ENCODE measurements at regions not wholly inside any gene's neighbourhood (a gene's known extent, or its start where the extent isn't known, plus 50 kb on each side); places are given as distances from the start of the nearest gene placed in this dataset.

- no peak overlapping the region for H3K4me3 Mint-ChIP-seq
Measured at GRCh38 chr6:128601060-128601459, 80.7 kb upstream of the PTPRK start.

GRCh38 chr6:128600397-128600951, 80.1 kb upstream of the PTPRK start:
- DNase-seq (no peak), ATAC-seq (ENCODE audit: low read depth in 2 of 2) (no peak)
- no peaks in the 10 kb centered on the region for H3K27me3 Mint-ChIP-seq

More at GRCh38 chr6:128601060-128601459, 80.7 kb upstream of the PTPRK start:
- Mint-ChIP-seq H3K27me3 (no peaks in the 10 kb centered on the region), H3K4me1 (no peaks in the 10 kb centered on the region), H3K36me3 (no peaks in the 10 kb centered on the region), H3K27ac (no peak overlapping the region), H3K9me3 (peaks cover 0 to 4% (median 0%) of the 10 kb centered on the region in 7 donors)
- no peak for DNase-seq
- H3K4me1 ChIP-seq (ENCODE audit: control insufficient read depth, insufficient read depth, low read length, poor library complexity, severe bottlenecking): no peaks in the 10 kb centered on the region
- ATAC-seq (ENCODE audit: low read depth in 2 of 2): no peak
- H3K9me3 ChIP-seq (ENCODE audit: control insufficient read depth in 2 of 2, low read length in 2 of 2): no peaks in the 10 kb centered on the region
- H3K27me3 ChIP-seq (ENCODE audit: control insufficient read depth, insufficient read depth, low read length): no peaks in the 10 kb centered on the region
- no peak overlapping the region for H3K4me3 ChIP-seq (ENCODE audit: low read depth, low read length)
- H3K36me3 ChIP-seq (ENCODE audit: control insufficient read depth, insufficient read depth, low read length): no peaks in the 10 kb centered on the region
- no peak overlapping the region for H3K27ac ChIP-seq (ENCODE audit: insufficient read depth, low read length, poor library complexity, severe bottlenecking)

GRCh38 chr6:128599036-128599435, 78.6 kb upstream of the PTPRK start:
- no peak for ATAC-seq (ENCODE audit: low read depth in 2 of 2)
- DNase-seq: no peak
- H3K4me1 Mint-ChIP-seq: no peaks in the 10 kb centered on the region
- Histone ChIP-seq H3K4me1 (ENCODE audit: control insufficient read depth, insufficient read depth, low read length, poor library complexity, severe bottlenecking) (no peaks in the 10 kb centered on the region), H3K27me3 (ENCODE audit: control insufficient read depth, insufficient read depth, low read length) (no peaks in the 10 kb centered on the region), H3K27ac (ENCODE audit: insufficient read depth, low read length, poor library complexity, severe bottlenecking) (no peak overlapping the region), H3K4me3 (ENCODE audit: low read depth, low read length) (no peak overlapping the region), H3K36me3 (ENCODE audit: control insufficient read depth, insufficient read depth, low read length) (no peaks in the 10 kb centered on the region), H3K9me3 (ENCODE audit: control insufficient read depth in 2 of 2, low read length in 2 of 2) (no peaks in the 10 kb centered on the region)
- H3K9me3 Mint-ChIP-seq: peaks cover 0 to 4% (median 0%) of the 10 kb centered on the region in 7 donors
- H3K4me3 Mint-ChIP-seq: no peak overlapping the region
- H3K36me3 Mint-ChIP-seq: no peaks in the 10 kb centered on the region
- no peaks in the 10 kb centered on the region for H3K27me3 Mint-ChIP-seq
- no peak overlapping the region for H3K27ac Mint-ChIP-seq

More at GRCh38 chr6:128600397-128600951, 80.1 kb upstream of the PTPRK start:
- Mint-ChIP-seq H3K4me1 (no peaks in the 10 kb centered on the region), H3K9me3 (peaks cover 0 to 4% (median 0%) of the 10 kb centered on the region in 7 donors), H3K27ac (no peak overlapping the region), H3K4me3 (no peak overlapping the region), H3K36me3 (no peaks in the 10 kb centered on the region)
- no peaks in the 10 kb centered on the region for H3K36me3 ChIP-seq (ENCODE audit: control insufficient read depth, insufficient read depth, low read length)
- no peak overlapping the region for H3K4me3 ChIP-seq (ENCODE audit: low read depth, low read length)
- no peak overlapping the region for H3K27ac ChIP-seq (ENCODE audit: insufficient read depth, low read length, poor library complexity, severe bottlenecking)
- no peaks in the 10 kb centered on the region for H3K9me3 ChIP-seq (ENCODE audit: control insufficient read depth in 2 of 2, low read length in 2 of 2)
- H3K27me3 ChIP-seq (ENCODE audit: control insufficient read depth, insufficient read depth, low read length): no peaks in the 10 kb centered on the region
- H3K4me1 ChIP-seq (ENCODE audit: control insufficient read depth, insufficient read depth, low read length, poor library complexity, severe bottlenecking): no peaks in the 10 kb centered on the region

- H3K4me3 Mint-ChIP-seq: no peak overlapping the region
- H3K9me3 ChIP-seq (ENCODE audit: control insufficient read depth in 2 of 2, low read length in 2 of 2): no peaks in the 10 kb centered on the region
- no peaks in the 10 kb centered on the region for H3K4me1 Mint-ChIP-seq
- H3K36me3 ChIP-seq (ENCODE audit: control insufficient read depth, insufficient read depth, low read length): no peaks in the 10 kb centered on the region
- ATAC-seq (ENCODE audit: low read depth in 2 of 2): no peak
- no peaks in the 10 kb centered on the region for H3K4me1 ChIP-seq (ENCODE audit: control insufficient read depth, insufficient read depth, low read length, poor library complexity, severe bottlenecking)
- H3K9me3 Mint-ChIP-seq: peaks cover 0 to 4% (median 0%) of the 10 kb centered on the region in 7 donors
- DNase-seq: no peak
- H3K4me3 ChIP-seq (ENCODE audit: low read depth, low read length): no peak overlapping the region
- H3K27me3 ChIP-seq (ENCODE audit: control insufficient read depth, insufficient read depth, low read length): no peaks in the 10 kb centered on the region
- no peaks in the 10 kb centered on the region for H3K36me3 Mint-ChIP-seq
- no peak overlapping the region for H3K27ac ChIP-seq (ENCODE audit: insufficient read depth, low read length, poor library complexity, severe bottlenecking)
- no peaks in the 10 kb centered on the region for H3K27me3 Mint-ChIP-seq
- H3K27ac Mint-ChIP-seq: no peak overlapping the region
Measured at GRCh38 chr6:128598571-128598970, 78.2 kb upstream of the PTPRK start.

GRCh38 chr6:128597956-128598355, 77.6 kb upstream of the PTPRK start:
- H3K9me3 Mint-ChIP-seq: peaks cover 0 to 4% (median 0%) of the 10 kb centered on the region in 7 donors
- no peaks in the 10 kb centered on the region for H3K4me1 Mint-ChIP-seq
- H3K27me3 Mint-ChIP-seq: no peaks in the 10 kb centered on the region
- H3K27me3 ChIP-seq (ENCODE audit: control insufficient read depth, insufficient read depth, low read length): no peaks in the 10 kb centered on the region
- H3K4me3 Mint-ChIP-seq: no peak overlapping the region
- DNase-seq (no peak), ATAC-seq (ENCODE audit: low read depth in 2 of 2) (no peak)
- H3K27ac Mint-ChIP-seq: no peak overlapping the region
- no peak overlapping the region for H3K27ac ChIP-seq (ENCODE audit: insufficient read depth, low read length, poor library complexity, severe bottlenecking)
- no peaks in the 10 kb centered on the region for H3K9me3 ChIP-seq (ENCODE audit: control insufficient read depth in 2 of 2, low read length in 2 of 2)
- no peaks in the 10 kb centered on the region for H3K4me1 ChIP-seq (ENCODE audit: control insufficient read depth, insufficient read depth, low read length, poor library complexity, severe bottlenecking)
- no peaks in the 10 kb centered on the region for H3K36me3 Mint-ChIP-seq
- H3K4me3 ChIP-seq (ENCODE audit: low read depth, low read length): no peak overlapping the region
- no peaks in the 10 kb centered on the region for H3K36me3 ChIP-seq (ENCODE audit: control insufficient read depth, insufficient read depth, low read length)

- ATAC-seq (ENCODE audit: low read depth in 2 of 2) (no peak), DNase-seq (no peak)
- Mint-ChIP-seq H3K27me3 (no peaks in the 10 kb centered on the region), H3K27ac (no peak overlapping the region), H3K9me3 (peaks cover 0 to 2% (median 0%) of the 10 kb centered on the region in 7 donors), H3K4me3 (no peak overlapping the region), H3K4me1 (no peaks in the 10 kb centered on the region), H3K36me3 (no peaks in the 10 kb centered on the region)
- H3K4me1 ChIP-seq (ENCODE audit: control insufficient read depth, insufficient read depth, low read length, poor library complexity, severe bottlenecking): no peaks in the 10 kb centered on the region
- H3K27ac ChIP-seq (ENCODE audit: insufficient read depth, low read length, poor library complexity, severe bottlenecking): no peak overlapping the region
- H3K27me3 ChIP-seq (ENCODE audit: control insufficient read depth, insufficient read depth, low read length): no peaks in the 10 kb centered on the region
- no peak overlapping the region for H3K4me3 ChIP-seq (ENCODE audit: low read depth, low read length)
- no peaks in the 10 kb centered on the region for H3K36me3 ChIP-seq (ENCODE audit: control insufficient read depth, insufficient read depth, low read length)
- no peaks in the 10 kb centered on the region for H3K9me3 ChIP-seq (ENCODE audit: control insufficient read depth in 2 of 2, low read length in 2 of 2)
Measured at GRCh38 chr6:128597004-128597403, 76.6 kb upstream of the PTPRK start.

GRCh38 chr6:128595544-128595943, 75.1 kb upstream of the PTPRK start:
- no peak for DNase-seq
- Mint-ChIP-seq H3K27me3 (no peaks in the 10 kb centered on the region), H3K27ac (no peak overlapping the region), H3K9me3 (peaks cover 0 to 4% (median 0%) of the 10 kb centered on the region in 7 donors), H3K4me3 (no peak overlapping the region), H3K4me1 (no peaks in the 10 kb centered on the region), H3K36me3 (no peaks in the 10 kb centered on the region)
- no peaks in the 10 kb centered on the region for H3K27me3 ChIP-seq (ENCODE audit: control insufficient read depth, insufficient read depth, low read length)
- H3K27ac ChIP-seq (ENCODE audit: insufficient read depth, low read length, poor library complexity, severe bottlenecking): no peak overlapping the region
- H3K36me3 ChIP-seq (ENCODE audit: control insufficient read depth, insufficient read depth, low read length): no peaks in the 10 kb centered on the region
- H3K4me1 ChIP-seq (ENCODE audit: control insufficient read depth, insufficient read depth, low read length, poor library complexity, severe bottlenecking): no peaks in the 10 kb centered on the region
- no peak for ATAC-seq (ENCODE audit: low read depth in 2 of 2)
- no peak overlapping the region for H3K4me3 ChIP-seq (ENCODE audit: low read depth, low read length)
- no peaks in the 10 kb centered on the region for H3K9me3 ChIP-seq (ENCODE audit: control insufficient read depth in 2 of 2, low read length in 2 of 2)

GRCh38 chr6:128586095-128586494, 65.7 kb upstream of the PTPRK start:
- H3K4me3 Mint-ChIP-seq: no peak overlapping the region
- no peaks in the 10 kb centered on the region for H3K27me3 Mint-ChIP-seq
- Histone ChIP-seq H3K4me1 (ENCODE audit: control insufficient read depth, insufficient read depth, low read length, poor library complexity, severe bottlenecking) (no peaks in the 10 kb centered on the region), H3K4me3 (ENCODE audit: low read depth, low read length) (no peak overlapping the region), H3K9me3 (ENCODE audit: control insufficient read depth in 2 of 2, low read length in 2 of 2) (no peaks in the 10 kb centered on the region), H3K27me3 (ENCODE audit: control insufficient read depth, insufficient read depth, low read length) (no peaks in the 10 kb centered on the region), H3K36me3 (ENCODE audit: control insufficient read depth, insufficient read depth, low read length) (no peaks in the 10 kb centered on the region), H3K27ac (ENCODE audit: insufficient read depth, low read length, poor library complexity, severe bottlenecking) (no peak overlapping the region)
- H3K27ac Mint-ChIP-seq: no peak overlapping the region
- H3K9me3 Mint-ChIP-seq: peaks cover 0 to 10% (median 0%) of the 10 kb centered on the region in 7 donors
- DNase-seq: no peak
- H3K36me3 Mint-ChIP-seq: no peaks in the 10 kb centered on the region
- ATAC-seq (ENCODE audit: low read depth in 2 of 2): no peak
- H3K4me1 Mint-ChIP-seq: no peaks in the 10 kb centered on the region

All from CD4-positive, CD25-positive, alpha-beta regulatory T cell (primary cell).